Neutrophil (primary cell): ENCODE measurements at regions not wholly inside any gene's neighbourhood (a gene's known extent, or its start where the extent isn't known, plus 50 kb on each side); places are given as distances from the start of the nearest gene placed in this dataset.

Source experiments
- H3K27ac ChIP-seq: fragments of 200-600 bp; sonication (generic); 2 replicates; pipeline ENCODE4 v1.5.1; 2016; ENCODE audit warnings: mild to moderate bottlenecking, moderate library complexity
- H3K27me3 ChIP-seq: fragments of 200-600 bp; sonication (generic); 2 replicates; pipeline ENCODE4 v1.6.0; 2016; ENCODE audit warnings: mild to moderate bottlenecking
- H3K36me3 ChIP-seq: fragments of 200-600 bp; sonication (generic); 2 replicates; pipeline ENCODE4 v1.5.1; 2017
- H3K4me1 ChIP-seq, 2 experiments: fragments of 200-600 bp in 1 of 2; sonication (generic) in 1 of 2; 1 replicate in 1 of 2; 2 replicates in 1 of 2; pipeline versions ENCODE4 v1.5.1 to v1.6.1; 2013 to 2016; ENCODE audit warnings: low read depth in 1 of 2, low read length in 1 of 2, mild to moderate bottlenecking in 1 of 2, moderate library complexity in 1 of 2; ENCODE audit not compliant: control insufficient read depth in 1 of 2, insufficient read depth in 1 of 2
- H3K4me3 ChIP-seq, 2 experiments: fragments of 200-600 bp in 1 of 2; sonication (generic) in 1 of 2; 1 replicate in 1 of 2; 2 replicates in 1 of 2; pipeline ENCODE4 v1.5.1; 2013 to 2016; ENCODE audit warnings: low read depth in 1 of 2, low read length in 1 of 2, mild to moderate bottlenecking in 1 of 2, moderate library complexity in 1 of 2
- H3K9me3 ChIP-seq: fragments of 200-600 bp; sonication (generic); 2 replicates; pipeline ENCODE4 v1.5.1; 2016
- TF ChIP-seq, protein P1 (sequence below): fragments of 200-600 bp; sonication (generic); IDR thresholded peaks from 2 replicates; pipeline ENCODE4 v1.5.1; 2016; ENCODE audit warnings: antibody characterized with exemption

DNA sequence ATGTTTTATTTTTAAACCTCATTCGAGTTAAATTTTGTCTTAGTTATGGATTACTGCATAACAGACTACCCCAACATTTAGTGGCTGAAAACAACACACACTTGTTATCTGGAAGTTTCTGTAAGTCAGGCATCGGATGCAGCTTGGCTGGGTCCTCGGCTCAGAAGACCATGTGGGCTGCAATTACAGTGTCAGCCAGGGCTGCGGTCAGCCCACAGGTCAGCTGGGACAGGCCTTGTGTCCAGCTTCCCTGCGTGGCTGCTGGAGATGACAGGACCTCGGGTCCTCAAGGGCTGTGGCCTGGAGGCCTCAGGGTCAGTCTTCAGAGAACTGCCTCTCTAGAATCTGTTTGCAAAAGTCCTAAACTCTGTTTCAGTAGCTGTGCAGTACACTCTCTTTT is 219.0 kb upstream of the IRX1 start:
- Histone ChIP-seq H3K4me1 (no peaks in the 10 kb centered on the region), H3K4me3 (no peak overlapping the region), H3K36me3 (no peaks in the 10 kb centered on the region), H3K9me3 (no peaks in the 10 kb centered on the region), H3K27ac (no peak overlapping the region), H3K27me3 (no peaks in the 10 kb centered on the region)
- TF ChIP-seq, protein P1, sequence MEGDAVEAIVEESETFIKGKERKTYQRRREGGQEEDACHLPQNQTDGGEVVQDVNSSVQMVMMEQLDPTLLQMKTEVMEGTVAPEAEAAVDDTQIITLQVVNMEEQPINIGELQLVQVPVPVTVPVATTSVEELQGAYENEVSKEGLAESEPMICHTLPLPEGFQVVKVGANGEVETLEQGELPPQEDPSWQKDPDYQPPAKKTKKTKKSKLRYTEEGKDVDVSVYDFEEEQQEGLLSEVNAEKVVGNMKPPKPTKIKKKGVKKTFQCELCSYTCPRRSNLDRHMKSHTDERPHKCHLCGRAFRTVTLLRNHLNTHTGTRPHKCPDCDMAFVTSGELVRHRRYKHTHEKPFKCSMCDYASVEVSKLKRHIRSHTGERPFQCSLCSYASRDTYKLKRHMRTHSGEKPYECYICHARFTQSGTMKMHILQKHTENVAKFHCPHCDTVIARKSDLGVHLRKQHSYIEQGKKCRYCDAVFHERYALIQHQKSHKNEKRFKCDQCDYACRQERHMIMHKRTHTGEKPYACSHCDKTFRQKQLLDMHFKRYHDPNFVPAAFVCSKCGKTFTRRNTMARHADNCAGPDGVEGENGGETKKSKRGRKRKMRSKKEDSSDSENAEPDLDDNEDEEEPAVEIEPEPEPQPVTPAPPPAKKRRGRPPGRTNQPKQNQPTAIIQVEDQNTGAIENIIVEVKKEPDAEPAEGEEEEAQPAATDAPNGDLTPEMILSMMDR, result no peak

GRCh38 chr5:3375586-3376311 is 219.9 kb upstream of the IRX1 start:
- TF ChIP-seq, protein P1, result no peak
- Histone ChIP-seq H3K36me3 (no peaks in the 10 kb centered on the region), H3K4me1 (no peaks in the 10 kb centered on the region), H3K4me3 (no peak overlapping the region), H3K27ac (no peak overlapping the region), H3K27me3 (no peaks in the 10 kb centered on the region), H3K9me3 (no peaks in the 10 kb centered on the region)

GRCh38 chr5:3373391-3373790 is 222.2 kb upstream of the IRX1 start:
- TF ChIP-seq, protein P1, result no peak
- no peak overlapping the region for H3K27ac ChIP-seq

DNA sequence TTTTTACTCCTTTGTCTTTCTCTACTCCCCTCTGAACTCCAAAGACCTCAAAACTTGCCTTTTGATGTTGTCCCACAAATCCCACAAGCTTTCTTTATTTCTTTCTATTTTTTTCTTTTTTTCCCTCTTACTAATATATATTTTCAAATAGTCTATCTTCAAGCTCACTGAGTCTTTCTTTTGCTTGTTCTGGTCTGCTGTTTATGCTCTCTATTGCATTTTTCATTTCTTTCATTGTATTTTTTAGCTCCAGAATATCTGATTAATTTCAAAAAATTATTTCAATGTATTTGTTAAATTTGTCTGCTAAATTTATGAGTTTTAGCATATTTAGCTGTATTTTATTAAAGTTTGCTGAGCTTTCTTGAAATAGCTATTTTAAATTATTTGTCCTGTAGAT is 223.3 kb upstream of the IRX1 start:
- Histone ChIP-seq H3K4me3 (no peak overlapping the region), H3K4me1 (no peaks in the 10 kb centered on the region), H3K27ac (no peak overlapping the region), H3K9me3 (no peaks in the 10 kb centered on the region), H3K36me3 (no peaks in the 10 kb centered on the region), H3K27me3 (no peaks in the 10 kb centered on the region)
- TF ChIP-seq, protein P1, result no peak

More at GRCh38 chr5:3373391-3373790, 222.2 kb upstream of the IRX1 start:
- H3K27me3 ChIP-seq, result no peaks in the 10 kb centered on the region
- H3K4me3 ChIP-seq, result no peak overlapping the region
- no peaks in the 10 kb centered on the region for H3K36me3 ChIP-seq
- H3K9me3 ChIP-seq, result no peaks in the 10 kb centered on the region
- H3K4me1 ChIP-seq, result no peaks in the 10 kb centered on the region

GRCh38 chr5:3365501-3366215 is 230.0 kb upstream of the IRX1 start:
- no peaks in the 10 kb centered on the region for H3K36me3 ChIP-seq
- H3K27ac ChIP-seq, result no peak overlapping the region
- no peaks in the 10 kb centered on the region for H3K27me3 ChIP-seq
- H3K9me3 ChIP-seq, result no peaks in the 10 kb centered on the region
- TF ChIP-seq, protein P1, result no peak
- no peak overlapping the region for H3K4me3 ChIP-seq
- H3K4me1 ChIP-seq, result no peaks in the 10 kb centered on the region
